CD4-positive, alpha-beta T cell (primary cell): ENCODE measurements at regions not wholly inside any gene's neighbourhood (a gene's known extent, or its start where the extent isn't known, plus 50 kb on each side); places are given as distances from the start of the nearest gene placed in this dataset.

Source experiments
- ATAC-seq: fragments of 200-7000 bp; cut with Tn5 transposase; one replicate; pipeline ENCODE4 v1.10.0; 2022; ENCODE audit warnings: mild to moderate bottlenecking; ENCODE audit not compliant: poor library complexity
- CTCF ChIA-PET: fragments of 350-600 bp; sonication (Branson Sonifier 250); formaldehyde crosslinking; loops from one replicate; lab custom pipeline; 2021; ENCODE audit warnings: antibody characterized with exemption, inconsistent platforms; lab: Charles Lee
- POLR2A ChIA-PET: fragments of 350-600 bp; sonication (Branson Sonifier 250); formaldehyde crosslinking; loops from one replicate; lab custom pipeline; 2021; ENCODE audit warnings: antibody characterized with exemption, inconsistent platforms; lab: Charles Lee
- DNase-seq, 14 experiments: peaks; one replicate each; pipeline ENCODE4 v3.0.0-alpha.2; 2013 to 2020; ENCODE audit warnings: mixed read lengths in 2 of 14
- H3K27ac ChIP-seq, 2 donors: one replicate each; pipeline versions ENCODE4 v1.5.1 to v1.7.0; 2013; ENCODE audit warnings: low read length in 2 of 2, low read depth in 1 of 2, mild to moderate bottlenecking in 1 of 2
- H3K27me3 ChIP-seq, 2 experiments: 1 replicate in 1 of 2; 2 replicates in 1 of 2; pipeline versions ENCODE4 v1.6.1 to v1.7.0; 2013; ENCODE audit warnings: low read length in 2 of 2, control low read depth in 1 of 2, mild to moderate bottlenecking in 1 of 2, moderate library complexity in 1 of 2; ENCODE audit not compliant: insufficient read depth in 2 of 2, control insufficient read depth in 1 of 2
- H3K36me3 ChIP-seq: one replicate; pipeline ENCODE4 v1.6.1; 2013; ENCODE audit warnings: low read length, control low read depth; ENCODE audit not compliant: insufficient read depth
- H3K4me1 ChIP-seq: one replicate; pipeline ENCODE4 v1.6.1; 2013; ENCODE audit warnings: low read length, control low read depth; ENCODE audit not compliant: insufficient read depth
- H3K4me3 ChIP-seq: one replicate; pipeline ENCODE4 v1.5.1; 2013; ENCODE audit warnings: mild to moderate bottlenecking, low read length, moderate library complexity
- H3K9me3 ChIP-seq, 2 experiments: 1 replicate in 1 of 2; 2 replicates in 1 of 2; pipeline versions ENCODE4 v1.6.1 to v1.7.0; 2013; ENCODE audit warnings: low read length in 2 of 2, mild to moderate bottlenecking in 2 of 2, control low read depth in 1 of 2, moderate library complexity in 1 of 2; ENCODE audit not compliant: control insufficient read depth in 1 of 2, insufficient read depth in 1 of 2
- H3K27ac Mint-ChIP-seq: one replicate; pipeline ENCODE4 v1.8.0; 2020; ENCODE audit warnings: mixed read lengths
- H3K27me3 Mint-ChIP-seq: one replicate; pipeline ENCODE4 v1.8.0; 2021; ENCODE audit warnings: mixed read lengths
- H3K36me3 Mint-ChIP-seq: one replicate; pipeline ENCODE4 v1.8.0; 2021; ENCODE audit warnings: low read depth, mixed read lengths
- H3K4me1 Mint-ChIP-seq: one replicate; pipeline ENCODE4 v1.8.0; 2021; ENCODE audit warnings: low read depth, mixed read lengths
- H3K4me3 Mint-ChIP-seq: one replicate; pipeline ENCODE4 v1.8.0; 2020; ENCODE audit warnings: mild to moderate bottlenecking, mixed read lengths
- H3K9me3 Mint-ChIP-seq: one replicate; pipeline ENCODE4 v1.8.0; 2020; ENCODE audit warnings: mixed read lengths
- intact Hi-C, 2 experiments: fragments of 100-400 bp; cut with DNase I in 1 of 2; cut with micrococcal nuclease in 1 of 2; formaldehyde crosslinking; loops; one replicate each; pipeline versions ENCODE4 v1.15.1 to v1.9.0; 2023 to 2025; cut with DNase I, micrococcal nuclease
- TF ChIP-seq, protein P1 (sequence below): fragments of 200-600 bp; IDR thresholded peaks from one replicate; pipeline ENCODE4 v1.8.0; 2022; ENCODE audit warnings: antibody characterized with exemption, mild to moderate bottlenecking

DNA sequence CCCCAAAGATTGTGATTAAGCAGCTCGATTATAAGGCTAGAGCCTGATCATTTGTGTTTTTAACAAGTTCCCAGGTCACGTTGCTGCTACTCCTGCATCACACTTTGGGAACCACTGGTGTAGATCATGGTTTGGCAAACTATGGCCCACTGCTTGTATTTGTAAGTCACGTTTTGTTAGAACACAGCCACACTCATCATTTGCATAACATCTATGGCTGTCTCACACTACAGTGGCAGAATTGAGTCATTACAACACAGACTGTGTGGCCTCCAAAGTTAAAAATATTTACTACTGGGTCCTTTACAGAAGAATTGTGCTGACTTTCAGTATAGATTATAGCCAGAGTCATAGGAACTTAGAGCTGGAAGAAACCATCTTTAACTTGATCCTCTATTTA is 515.3 kb upstream of the PSMD7 start:
- ChIA-PET CTCF (no interaction called here), POLR2A (no interaction called here)
- Mint-ChIP-seq H3K27ac (no peak overlapping the region), H3K4me1 (no peaks in the 10 kb centered on the region), H3K36me3 (no peaks in the 10 kb centered on the region), H3K4me3 (no peak overlapping the region), H3K9me3 (peaks cover 6% of the 10 kb centered on the region), H3K27me3 (no peaks in the 10 kb centered on the region)
- Histone ChIP-seq H3K36me3 (no peaks in the 10 kb centered on the region), H3K9me3 (peaks cover 6 to 15% of the 10 kb centered on the region in 2 experiments), H3K4me1 (no peaks in the 10 kb centered on the region), H3K27me3 (no peaks in the 10 kb centered on the region), H3K4me3 (no peak overlapping the region), H3K27ac (no peak overlapping the region)
- DNase-seq = no peak
- no peak for ATAC-seq
- TF ChIP-seq, protein P1, sequence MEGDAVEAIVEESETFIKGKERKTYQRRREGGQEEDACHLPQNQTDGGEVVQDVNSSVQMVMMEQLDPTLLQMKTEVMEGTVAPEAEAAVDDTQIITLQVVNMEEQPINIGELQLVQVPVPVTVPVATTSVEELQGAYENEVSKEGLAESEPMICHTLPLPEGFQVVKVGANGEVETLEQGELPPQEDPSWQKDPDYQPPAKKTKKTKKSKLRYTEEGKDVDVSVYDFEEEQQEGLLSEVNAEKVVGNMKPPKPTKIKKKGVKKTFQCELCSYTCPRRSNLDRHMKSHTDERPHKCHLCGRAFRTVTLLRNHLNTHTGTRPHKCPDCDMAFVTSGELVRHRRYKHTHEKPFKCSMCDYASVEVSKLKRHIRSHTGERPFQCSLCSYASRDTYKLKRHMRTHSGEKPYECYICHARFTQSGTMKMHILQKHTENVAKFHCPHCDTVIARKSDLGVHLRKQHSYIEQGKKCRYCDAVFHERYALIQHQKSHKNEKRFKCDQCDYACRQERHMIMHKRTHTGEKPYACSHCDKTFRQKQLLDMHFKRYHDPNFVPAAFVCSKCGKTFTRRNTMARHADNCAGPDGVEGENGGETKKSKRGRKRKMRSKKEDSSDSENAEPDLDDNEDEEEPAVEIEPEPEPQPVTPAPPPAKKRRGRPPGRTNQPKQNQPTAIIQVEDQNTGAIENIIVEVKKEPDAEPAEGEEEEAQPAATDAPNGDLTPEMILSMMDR = no peak
- intact Hi-C loops = no loop called here

DNA sequence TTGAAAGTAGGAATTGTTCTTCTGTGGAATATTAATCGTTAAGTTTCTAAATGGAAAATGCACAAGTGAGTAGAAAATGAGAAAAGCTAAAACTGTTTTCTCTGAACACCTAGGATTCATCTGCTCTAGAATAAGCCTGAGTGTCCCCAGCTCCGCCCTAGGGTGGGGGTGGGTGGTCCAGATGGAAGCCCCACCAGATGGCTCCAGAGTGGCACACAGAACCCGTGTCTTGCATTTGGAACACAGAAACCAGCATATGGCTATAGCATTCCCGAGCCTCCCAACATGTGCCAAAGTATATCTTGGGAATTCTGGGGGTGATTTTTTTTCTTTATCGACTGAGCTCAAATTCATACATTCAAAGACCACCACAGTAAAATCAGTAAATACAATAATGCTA is 517.7 kb upstream of the PSMD7 start:
- Histone ChIP-seq H3K4me1 (no peaks in the 10 kb centered on the region), H3K4me3 (no peak overlapping the region), H3K27me3 (no peaks in the 10 kb centered on the region), H3K27ac (no peak overlapping the region), H3K9me3 (peaks cover 3 to 10% of the 10 kb centered on the region in 2 experiments), H3K36me3 (no peaks in the 10 kb centered on the region)
- Mint-ChIP-seq H3K4me1 (no peaks in the 10 kb centered on the region), H3K4me3 (no peak overlapping the region), H3K27ac (no peak overlapping the region), H3K36me3 (no peaks in the 10 kb centered on the region), H3K9me3 (peaks cover 2% of the 10 kb centered on the region), H3K27me3 (no peaks in the 10 kb centered on the region)
- TF ChIP-seq, protein P1 = no peak
- no peak for DNase-seq
- ATAC-seq = no peak
- CTCF ChIA-PET = no interaction called here
- intact Hi-C loops = no loop called here
- POLR2A ChIA-PET = no interaction called here

DNA sequence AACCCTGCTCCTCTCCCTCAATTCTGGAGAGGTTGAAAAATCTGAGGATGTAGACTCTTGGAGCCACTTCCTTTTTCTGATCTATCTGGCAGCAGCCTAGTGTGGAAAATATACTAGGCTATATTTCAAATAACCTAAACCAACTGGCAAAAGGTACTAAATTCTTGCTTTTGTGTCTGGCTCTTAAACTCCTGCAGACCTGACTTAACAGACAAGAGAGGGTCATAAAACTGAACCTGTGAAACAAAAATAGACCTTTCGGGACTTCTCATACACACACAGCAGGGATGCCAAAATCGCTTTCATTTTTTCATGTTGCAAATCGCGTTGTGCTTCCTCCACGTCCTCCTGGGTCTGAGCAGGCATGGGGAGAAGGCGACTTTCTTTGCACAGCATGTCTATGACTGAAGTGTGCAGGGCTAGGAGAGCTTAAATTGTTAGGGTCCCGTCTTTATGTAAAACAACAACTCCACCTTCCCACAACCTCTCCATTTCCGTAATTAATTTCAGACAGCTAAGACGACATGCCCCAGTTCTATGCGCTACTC is 520.7 kb upstream of the PSMD7 start:
- Mint-ChIP-seq H3K4me3 (no peak overlapping the region), H3K27me3 (no peaks in the 10 kb centered on the region), H3K36me3 (no peaks in the 10 kb centered on the region), H3K9me3 (peaks cover 2% of the 10 kb centered on the region), H3K27ac (no peak overlapping the region), H3K4me1 (no peaks in the 10 kb centered on the region)
- no peak overlapping the region for H3K4me3 ChIP-seq
- H3K4me1 ChIP-seq = no peaks in the 10 kb centered on the region
- H3K27ac ChIP-seq = no peak overlapping the region
- intact Hi-C loops = no loop called here
- H3K27me3 ChIP-seq = no peaks in the 10 kb centered on the region
- POLR2A ChIA-PET = no interaction called here
- no peaks in the 10 kb centered on the region for H3K36me3 ChIP-seq
- CTCF ChIA-PET = no interaction called here
- ATAC-seq (no peak), DNase-seq (no peak)
- H3K9me3 ChIP-seq = no peaks in the 10 kb centered on the region
- TF ChIP-seq, protein P1 = no peak
